NCI-H2081 treated with DMSO at 0.1 percent for 48 hours (cell line): ENCODE measurements at regions not wholly inside any gene's neighbourhood (a gene's known extent, or its start where the extent isn't known, plus 50 kb on each side); places are given as distances from the start of the nearest gene placed in this dataset.
"Not testable (repeated sequence)": the region's sequence is repeated elsewhere in the genome, so short reads cannot be mapped to it uniquely, and the experiment has no call there.

Source experiments
- DNase-seq: peaks from one replicate; lab custom pipeline; 2025; lab: John Stamatoyannopoulos, UW

GRCh38 chr2:65568656-65569440, 136.4 kb upstream of the SPRED2 start:
- not testable (repeated sequence) for DNase-seq

- DNase-seq: no peak
These were observed 134.2 kb upstream of the SPRED2 start for GRCh38 chr2:65566617-65567016.

GRCh38 chr2:65565681-65566080, 133.3 kb upstream of the SPRED2 start:
- DNase-seq: no peak

- DNase-seq: no peak
These were observed 131.9 kb upstream of the SPRED2 start for GRCh38 chr2:65564299-65564698.

- DNase-seq: no peak
These were observed 130.5 kb upstream of the SPRED2 start for GRCh38 chr2:65562890-65563289.

- DNase-seq: no peak
These were observed 126.3 kb upstream of the SPRED2 start for GRCh38 chr2:65558743-65559142.

- DNase-seq: no peak
These were observed 125.5 kb upstream of the SPRED2 start for GRCh38 chr2:65557616-65558573.

GRCh38 chr2:65554765-65555591, 122.6 kb upstream of the SPRED2 start:
- no peak for DNase-seq

- no peak for DNase-seq
These were observed 121.2 kb upstream of the SPRED2 start for GRCh38 chr2:65553504-65554074.

- no peak for DNase-seq
These were observed 119.1 kb upstream of the SPRED2 start for GRCh38 chr2:65551528-65551927.

- DNase-seq: no peak
These were observed 117.8 kb upstream of the SPRED2 start for GRCh38 chr2:65550246-65550645.

GRCh38 chr2:65549631-65550030, 117.2 kb upstream of the SPRED2 start:
- DNase-seq: no peak

GRCh38 chr2:65549257-65549627, 116.8 kb upstream of the SPRED2 start:
- no peak for DNase-seq

- no peak for DNase-seq
These were observed 116.3 kb upstream of the SPRED2 start for GRCh38 chr2:65548576-65549256.

- DNase-seq: no peak
These were observed 115.7 kb upstream of the SPRED2 start for GRCh38 chr2:65548064-65548463.

- DNase-seq: no peak
These were observed 113.7 kb upstream of the SPRED2 start for GRCh38 chr2:65545837-65546805.

GRCh38 chr2:65541773-65542172, 109.4 kb upstream of the SPRED2 start:
- DNase-seq: no peak

- no peak for DNase-seq
These were observed 107.2 kb upstream of the SPRED2 start for GRCh38 chr2:65539633-65540032.

- DNase-seq: no peak
These were observed 105.4 kb upstream of the SPRED2 start for GRCh38 chr2:65537651-65538385.
